ENCODE measurements at regions not wholly inside any gene's neighbourhood (a gene's known extent, or its start where the extent isn't known, plus 50 kb on each side); places are given as distances from the start of the nearest gene placed in this dataset.
"Not testable (repeated sequence)": the region's sequence is repeated elsewhere in the genome, so short reads cannot be mapped to it uniquely, and the experiment has no call there.

GRCh38 chr12:67046062-67046461, 223.1 kb upstream of the CAND1 start:
- DNase-seq = no peak

DNA sequence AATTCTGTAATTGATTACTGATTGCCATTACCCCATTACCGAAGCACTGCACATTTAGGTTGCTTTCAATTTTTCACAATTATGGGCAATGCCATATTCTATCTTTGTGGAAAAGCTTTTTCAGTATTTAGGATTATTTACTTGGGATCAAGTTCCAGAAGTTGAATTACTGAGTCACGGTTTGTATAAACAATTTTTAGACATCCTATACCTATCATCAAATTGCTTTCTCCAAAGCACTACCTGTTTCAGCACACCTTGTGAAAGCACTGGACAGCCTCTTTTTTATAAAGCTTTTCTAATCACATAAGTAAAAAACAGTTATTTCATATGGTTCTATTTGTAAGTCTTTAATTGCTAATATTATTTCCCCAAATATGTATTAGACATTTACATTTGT, 221.5 kb upstream of the CAND1 start:
- no peak for DNase-seq

DNA sequence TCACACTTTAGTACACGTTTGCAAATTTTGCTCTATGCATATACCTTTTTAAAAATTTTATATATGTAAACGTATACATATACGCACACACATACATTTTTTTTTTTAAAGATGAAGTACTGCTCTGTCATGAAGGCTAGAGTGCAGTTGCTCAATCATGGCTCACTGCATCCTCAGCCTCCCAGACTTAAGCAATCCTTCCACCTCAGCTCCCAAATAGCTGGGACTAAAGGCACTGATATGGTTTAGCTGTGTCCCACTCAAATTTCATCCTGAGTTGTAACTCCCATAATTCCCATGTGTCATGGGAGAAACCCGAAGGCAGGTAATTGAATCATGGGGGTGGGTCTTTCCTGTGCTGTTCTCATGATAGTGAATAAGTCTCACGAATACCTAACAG, 220.8 kb upstream of the CAND1 start:
- DNase-seq = no peak

- DNase-seq = not testable (repeated sequence)
These were observed 220.0 kb upstream of the CAND1 start for GRCh38 chr12:67049199-67049598.

DNA sequence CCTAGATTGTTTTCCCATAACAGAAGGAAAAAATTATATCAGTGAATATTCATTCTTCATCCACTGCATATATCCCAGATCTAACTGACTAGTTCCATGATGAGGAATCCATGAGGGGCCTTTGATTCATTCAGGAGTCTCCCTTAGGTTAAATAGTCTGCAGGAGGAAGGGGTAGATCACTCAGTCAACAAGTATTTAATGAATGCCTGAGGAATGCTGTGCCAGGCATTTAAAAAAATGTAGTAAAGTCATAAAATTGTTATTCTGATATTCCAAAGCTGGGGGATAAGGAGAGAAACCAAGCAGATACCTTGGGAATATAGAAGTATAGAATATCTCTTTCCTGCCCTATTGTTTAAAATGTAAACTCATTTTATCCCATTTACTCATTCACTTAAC, 216.2 kb upstream of the CAND1 start:
- DNase-seq = no peak

GRCh38 chr12:67056329-67056728, 212.8 kb upstream of the CAND1 start:
- DNase-seq = no peak

GRCh38 chr12:67057072-67057471, 212.1 kb upstream of the CAND1 start:
- no peak for DNase-seq

GRCh38 chr12:67062193-67062592, 207.0 kb upstream of the CAND1 start:
- no peak for DNase-seq

GRCh38 chr12:67067453-67068203, 201.5 kb upstream of the CAND1 start:
- no peak for DNase-seq

- DNase-seq = peak in 1 of 2 donors; percentile 27
These were observed 200.9 kb upstream of the CAND1 start for GRCh38 chr12:67068204-67068731.

- DNase-seq = peak; percentile 41 to 59
These were observed 200.3 kb upstream of the CAND1 start for GRCh38 chr12:67068761-67069450.

DNA sequence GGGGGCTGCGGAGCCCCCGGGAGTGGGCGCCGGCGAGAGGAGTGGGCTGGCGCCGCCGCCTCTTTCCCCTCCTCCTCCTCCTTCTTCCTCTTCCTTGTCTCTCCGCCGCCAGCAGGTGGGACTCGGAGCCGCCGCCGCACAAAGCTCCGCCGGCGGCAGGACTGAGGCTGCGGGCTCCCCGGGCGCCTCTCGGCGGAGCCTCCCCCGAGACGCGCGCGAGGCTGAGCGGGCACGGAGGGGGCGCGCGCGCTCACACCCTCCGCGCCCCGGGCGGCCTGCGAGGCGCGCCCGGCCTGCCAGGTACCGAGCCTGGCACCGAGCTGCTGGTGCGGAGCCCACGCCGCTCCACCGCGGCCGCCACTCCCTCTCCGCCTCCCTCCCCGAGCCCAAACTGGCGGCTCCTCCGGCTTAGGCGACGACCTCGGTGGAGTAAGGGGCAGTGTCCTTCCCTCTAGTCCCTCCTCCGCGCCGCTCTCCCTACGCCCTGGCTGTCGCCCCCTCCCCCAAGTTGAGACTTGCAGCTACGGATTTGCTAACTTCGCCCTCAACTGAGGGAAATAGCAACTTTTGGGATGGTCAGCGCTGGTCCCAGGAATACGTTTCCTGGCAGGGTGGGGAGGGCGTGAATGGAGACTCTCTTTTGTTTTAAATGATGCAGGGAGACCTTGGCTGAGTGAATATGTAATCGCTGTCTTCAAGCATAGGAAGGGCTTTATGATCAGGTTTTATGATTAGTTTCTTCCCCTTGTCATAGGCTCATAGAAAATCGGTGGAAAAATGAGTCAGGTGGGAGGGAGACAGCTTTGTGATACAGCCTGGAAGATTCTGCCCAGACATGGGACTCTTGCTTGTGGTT, 199.5 kb upstream of the CAND1 start:
- peak; percentile 44 to 57 for DNase-seq

GRCh38 chr12:67070307-67070600, 198.9 kb upstream of the CAND1 start:
- peak; percentile 7 to 17 for DNase-seq

DNA sequence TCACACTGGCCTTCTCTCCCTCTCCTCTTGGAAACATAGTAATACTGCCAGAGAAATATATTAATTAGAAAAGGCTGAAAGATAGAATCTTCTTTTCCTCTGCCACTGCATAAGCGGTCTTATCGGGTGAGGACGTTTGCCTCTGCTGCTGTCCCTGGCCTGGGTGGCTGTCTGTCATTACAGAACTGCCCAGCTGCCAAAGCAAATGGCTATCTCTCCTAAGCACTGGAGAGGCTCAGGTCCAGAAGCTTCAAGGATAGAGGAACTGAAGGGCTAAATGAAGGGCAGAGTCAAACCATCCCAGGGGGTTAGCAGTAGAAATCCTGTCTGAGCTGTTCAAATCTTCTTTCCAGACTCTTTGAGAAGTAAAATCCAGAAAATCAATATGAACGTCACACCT, 198.6 kb upstream of the CAND1 start:
- no peak for DNase-seq

DNA sequence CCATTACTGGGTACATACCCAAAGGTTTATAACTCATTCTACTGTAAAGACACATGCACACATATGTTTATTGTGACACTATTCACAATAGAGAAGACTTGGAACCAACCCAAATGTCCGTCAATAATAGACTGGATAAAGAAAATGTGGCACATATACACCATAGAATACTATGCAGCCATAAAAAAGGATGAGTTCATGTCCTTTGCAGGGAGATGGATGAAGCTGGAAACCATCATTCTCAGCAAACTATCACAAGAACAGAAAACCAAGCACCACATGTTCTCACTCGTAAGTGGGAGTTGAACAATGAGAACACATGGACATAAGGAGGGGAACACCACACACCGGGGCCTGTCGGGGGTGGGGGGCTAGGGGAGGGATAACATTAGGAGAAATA, 196.9 kb upstream of the CAND1 start:
- DNase-seq = not testable (repeated sequence)

DNA sequence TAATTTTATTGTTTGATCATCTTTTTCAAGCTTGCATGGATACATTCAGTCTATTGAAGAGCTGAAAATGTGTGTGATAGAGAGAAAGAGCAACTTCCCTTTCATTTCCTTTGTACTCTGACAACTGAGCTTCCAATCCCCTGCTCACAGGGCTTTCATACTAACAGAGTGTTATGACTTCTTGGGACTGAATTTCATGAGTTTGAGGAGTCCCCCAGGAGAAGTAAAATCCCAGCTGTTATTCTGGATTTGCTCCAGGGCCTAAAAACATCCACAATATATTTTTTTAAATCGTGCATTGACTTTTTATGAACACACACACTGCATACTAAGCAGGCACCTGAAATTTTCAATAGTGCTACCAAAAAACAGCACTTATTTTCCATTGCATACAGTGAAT, 195.8 kb upstream of the CAND1 start:
- DNase-seq = no peak

- no peak for DNase-seq
These were observed 195.1 kb upstream of the CAND1 start for GRCh38 chr12:67074072-67074471.

DNA sequence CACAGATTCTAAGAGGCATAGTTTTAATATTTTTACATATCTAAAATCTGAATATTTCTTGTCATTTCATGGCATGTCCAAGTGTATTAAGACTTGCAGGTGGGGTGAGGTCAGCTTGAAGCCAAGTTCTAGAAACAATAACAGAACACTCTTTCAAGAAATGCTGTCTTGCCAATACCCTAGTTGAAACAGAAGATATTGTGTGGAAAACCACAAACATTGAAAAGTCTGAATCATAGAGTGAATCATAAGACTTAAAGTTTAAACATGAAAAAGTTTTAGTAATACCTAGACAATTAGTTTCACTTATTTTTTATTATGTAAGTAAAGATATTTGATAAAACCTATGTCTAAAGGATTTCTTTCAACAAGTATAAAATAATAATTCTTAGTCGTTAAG, 191.5 kb upstream of the CAND1 start:
- no peak for DNase-seq

GRCh38 chr12:67078957-67079356, 190.2 kb upstream of the CAND1 start:
- no peak for DNase-seq

DNA sequence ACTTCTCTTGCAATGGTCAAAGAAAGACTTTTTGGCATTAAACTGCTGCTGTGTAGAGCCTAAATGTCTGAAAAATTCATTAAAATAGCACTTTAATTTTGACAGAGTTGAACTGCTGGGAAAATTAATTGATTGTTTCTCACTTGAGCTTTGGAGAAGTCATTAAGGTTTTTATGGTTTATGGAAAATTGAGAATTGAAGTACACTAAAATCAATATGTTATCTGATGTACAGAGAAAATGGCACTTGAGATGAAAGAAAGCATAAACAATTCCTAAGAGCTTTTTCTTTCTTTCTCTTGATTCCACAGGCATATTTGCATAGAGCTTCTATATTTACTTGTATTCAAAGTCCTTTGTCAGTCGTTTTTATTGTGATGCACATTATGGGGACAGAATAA, 188.5 kb upstream of the CAND1 start:
- DNase-seq = no peak

GRCh38 chr12:67082221-67082620, 186.9 kb upstream of the CAND1 start:
- DNase-seq = no peak

DNA sequence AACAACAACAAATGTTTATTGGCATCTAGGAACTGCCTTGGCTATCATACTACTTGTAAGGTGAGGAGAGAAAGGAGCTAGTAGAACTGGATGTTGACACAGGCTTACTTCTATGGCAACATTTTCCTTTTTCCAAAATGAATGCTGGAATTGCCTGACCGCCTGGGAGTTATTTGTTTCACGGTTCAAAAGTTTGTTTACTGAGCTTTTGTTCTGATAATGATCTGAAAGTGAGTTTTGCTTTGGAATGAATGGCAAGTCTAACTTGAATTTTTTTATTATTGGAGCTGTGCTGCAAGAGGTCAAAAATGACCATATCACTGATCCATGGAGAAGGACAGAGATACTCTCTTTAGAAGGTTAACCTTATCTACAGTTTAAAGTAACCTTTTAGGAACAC, 183.5 kb upstream of the CAND1 start:
- DNase-seq = no peak

GRCh38 chr12:67086116-67086515, 183.0 kb upstream of the CAND1 start:
- DNase-seq = no peak
